GM18508 (cell line): ENCODE measurements at regions not wholly inside any gene's neighbourhood (a gene's known extent, or its start where the extent isn't known, plus 50 kb on each side); places are given as distances from the start of the nearest gene placed in this dataset.

Experiments used
- ATAC-seq: cut with Tn5 transposase; IDR thresholded peaks from one replicate; pipeline ENCODE4 v1.9.1; 2021; ENCODE audit warnings: moderate number of reproducible peaks; ENCODE audit not compliant: insufficient read depth, unreplicated experiment

DNA sequence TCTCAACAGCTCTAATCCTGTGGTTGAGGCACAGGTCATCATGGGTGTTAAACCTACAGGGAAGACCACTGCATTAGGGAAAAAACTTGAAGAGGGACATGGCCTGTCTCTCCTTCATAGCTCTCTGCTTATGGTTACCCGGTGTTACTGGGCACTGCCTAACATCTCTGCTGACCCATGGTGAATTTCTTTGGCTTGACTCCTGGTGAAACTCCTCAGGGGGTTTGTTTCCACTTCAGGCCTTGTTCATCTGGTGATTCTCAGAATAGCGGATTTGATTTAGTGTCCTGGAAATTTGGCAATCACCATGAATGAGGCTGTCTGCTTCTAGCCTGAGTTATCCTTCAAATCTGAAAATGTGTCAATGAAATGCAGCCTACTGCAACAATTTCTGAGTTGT, 114.4 kb downstream of the ZNF518B start:
- ATAC-seq = no peak

DNA sequence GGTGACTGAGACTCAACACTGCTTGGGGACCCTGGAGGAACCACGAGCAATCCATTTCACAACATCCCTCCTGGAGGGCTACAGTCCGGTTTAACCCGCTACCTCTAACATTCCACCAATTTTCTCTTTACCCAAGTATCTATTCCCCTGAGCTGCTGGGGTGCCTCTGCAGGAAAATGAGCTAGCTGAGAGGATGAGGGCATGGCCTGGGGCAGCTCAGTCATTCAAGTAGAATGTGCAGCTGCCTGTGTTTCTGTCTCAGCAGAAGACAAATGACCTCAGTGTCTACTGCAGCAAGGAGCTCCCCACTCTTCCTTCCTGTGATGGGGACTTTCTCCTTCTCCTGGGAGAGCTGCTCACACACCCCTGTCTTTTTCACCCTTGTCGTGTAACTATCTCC, 120.8 kb downstream of the ZNF518B start:
- ATAC-seq = no peak

DNA sequence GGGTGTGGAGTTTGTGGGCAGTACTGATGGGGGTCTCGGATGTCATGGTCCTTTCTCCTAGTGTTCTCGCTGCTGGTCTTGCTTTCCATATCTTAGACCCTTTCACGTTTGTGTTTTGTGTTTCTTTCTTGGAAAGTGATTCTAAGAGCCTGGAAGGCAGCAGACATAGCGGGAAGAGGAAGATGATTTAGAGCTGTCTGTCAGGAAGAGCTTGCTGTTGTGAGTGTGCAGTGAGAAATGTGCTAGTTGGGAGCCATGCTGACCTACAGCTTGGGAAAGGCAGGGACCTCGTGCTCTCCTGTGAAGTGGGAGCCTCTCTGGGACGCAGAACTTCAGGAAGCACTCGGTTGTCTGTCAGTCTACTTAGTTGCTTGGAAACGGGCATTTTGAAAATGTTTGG, 122.2 kb downstream of the ZNF518B start:
- ATAC-seq = no peak

DNA sequence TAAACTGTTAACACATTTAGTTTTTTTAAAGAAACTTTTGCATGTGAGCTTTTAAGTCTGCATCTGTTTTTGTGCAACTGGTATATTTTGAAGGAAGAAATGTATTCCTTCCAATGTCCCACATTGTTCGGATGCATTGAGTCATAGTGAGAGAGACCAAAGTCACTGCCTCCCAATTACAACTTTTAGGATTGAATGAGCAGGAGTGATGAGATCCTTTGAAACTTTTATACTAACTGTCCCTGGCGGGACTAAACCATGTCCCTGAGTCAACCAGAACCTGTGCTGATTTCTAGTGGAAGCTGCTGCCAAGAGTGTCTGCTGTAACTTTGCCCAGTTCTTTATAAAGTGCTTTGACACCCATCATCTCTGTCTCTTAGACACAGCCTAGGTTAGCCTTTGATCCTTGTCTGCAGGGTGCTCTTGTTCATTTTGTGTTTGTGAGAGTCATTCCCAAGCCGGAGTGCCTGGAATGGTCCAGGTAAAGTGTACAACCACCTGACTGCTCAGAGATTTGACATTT, 122.7 kb downstream of the ZNF518B start:
- no peak for ATAC-seq

DNA sequence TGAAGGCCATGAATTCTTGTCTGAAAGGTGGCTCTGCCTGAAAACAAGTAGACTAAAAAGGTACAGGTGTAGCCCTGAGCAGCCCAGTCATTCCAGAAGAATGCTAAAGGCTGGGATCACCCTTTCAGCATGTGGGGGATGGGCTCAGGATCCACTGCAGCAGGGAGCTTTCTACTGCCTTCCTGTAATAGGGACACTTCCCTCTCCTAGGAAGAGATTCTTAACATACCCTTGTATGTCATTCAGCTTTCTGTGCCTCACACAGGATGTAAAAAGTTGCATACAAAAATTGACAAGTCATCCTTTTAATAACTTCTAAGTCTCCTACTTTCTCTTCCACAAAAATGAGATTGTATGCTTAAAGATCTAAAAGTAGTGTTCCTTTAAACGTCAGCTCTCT, 123.3 kb downstream of the ZNF518B start:
- no peak for ATAC-seq

DNA sequence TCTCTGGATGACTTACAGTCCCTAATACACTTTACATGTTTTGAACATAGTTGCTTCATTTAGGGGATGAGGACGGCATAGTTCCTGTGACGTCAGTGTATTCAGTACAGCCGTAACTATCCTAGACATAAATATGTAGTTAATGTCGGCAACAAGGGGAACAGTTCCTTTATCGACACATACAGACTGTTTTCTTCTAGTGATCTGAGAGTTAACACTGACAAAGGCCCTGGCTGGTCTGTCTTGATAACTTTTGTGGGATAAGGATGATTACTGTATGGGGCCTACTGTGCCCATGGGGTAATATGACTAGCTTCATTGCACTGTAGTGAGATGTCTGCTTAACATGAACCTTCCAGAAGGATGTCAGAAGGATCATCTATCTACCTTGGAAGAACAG, 131.2 kb downstream of the ZNF518B start:
- ATAC-seq = no peak

DNA sequence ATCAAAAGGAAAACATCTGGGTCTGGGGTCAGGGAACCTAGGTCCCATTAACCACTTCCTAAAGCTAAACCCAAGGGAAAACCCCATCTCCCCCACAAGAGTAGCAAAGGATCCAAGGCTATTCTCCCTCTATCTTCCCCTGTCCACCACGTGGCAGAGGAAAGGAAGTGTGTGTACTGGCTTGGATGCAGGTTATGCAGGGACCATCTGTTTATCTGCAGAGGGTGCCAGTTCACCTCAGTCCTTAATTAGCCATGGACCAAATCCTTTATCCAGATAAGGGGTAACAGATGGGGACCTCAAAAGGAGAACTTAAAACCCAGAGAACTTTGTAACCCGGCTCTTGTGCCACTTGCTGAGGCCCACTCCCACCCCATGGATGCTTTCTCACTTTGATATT, 135.3 kb downstream of the ZNF518B start:
- ATAC-seq = no peak

DNA sequence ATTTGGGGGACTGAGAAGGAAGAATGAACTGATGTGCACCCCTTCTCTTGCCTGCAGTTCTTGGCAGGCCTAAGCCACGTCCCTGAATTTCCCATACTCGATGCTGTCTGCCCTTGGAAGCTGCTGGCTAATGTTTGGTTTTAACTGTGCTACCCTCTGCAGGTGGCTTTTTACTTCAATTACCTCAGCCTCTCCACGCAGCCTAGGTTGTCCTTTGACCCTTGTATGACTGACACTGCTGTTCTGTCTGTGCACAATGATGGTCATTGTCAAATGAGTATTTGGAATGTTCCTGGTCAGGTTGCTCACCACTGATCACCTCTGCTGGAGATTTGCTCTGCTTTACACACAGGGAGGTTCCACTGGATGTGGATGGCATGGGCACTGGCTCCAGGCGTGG, 137.1 kb downstream of the ZNF518B start:
- ATAC-seq = no peak

DNA sequence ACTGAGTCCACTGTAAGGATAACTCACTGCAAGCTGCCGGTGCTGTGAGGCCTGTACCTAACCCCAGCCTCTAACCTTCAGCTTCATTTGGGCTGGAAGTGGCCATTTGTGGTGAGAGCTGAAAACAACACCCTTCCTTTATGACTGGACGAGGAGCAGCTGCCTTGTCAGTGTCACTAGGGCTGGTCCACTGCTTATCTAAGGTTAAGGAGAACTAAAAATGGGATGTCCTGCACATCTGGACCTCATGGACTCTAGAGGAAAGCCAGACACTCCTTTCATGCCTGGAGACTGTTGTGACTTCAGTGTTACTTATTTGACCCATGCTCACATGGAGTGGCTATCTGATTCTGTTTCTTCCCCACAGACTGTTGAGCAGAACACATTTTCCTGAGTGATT, 139.9 kb downstream of the ZNF518B start:
- ATAC-seq = no peak

DNA sequence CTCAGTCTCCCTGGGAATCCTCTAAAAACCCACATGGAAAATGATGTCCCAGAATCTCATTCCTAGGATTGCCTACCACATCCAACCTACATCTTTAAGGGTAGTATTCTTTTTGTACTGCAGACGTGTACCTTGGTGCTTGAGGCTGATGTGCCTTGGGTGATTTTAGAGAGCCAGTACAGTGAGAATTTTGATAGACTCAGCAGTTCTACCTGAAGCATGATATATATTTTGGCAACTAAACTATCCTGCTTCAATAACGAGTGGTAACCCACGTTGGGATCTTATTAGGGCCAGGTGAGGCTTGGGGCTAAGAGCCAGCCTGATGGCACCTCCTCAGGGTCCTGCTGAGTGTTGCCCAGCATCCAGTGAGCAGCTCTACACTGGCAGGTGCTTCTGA, 140.4 kb downstream of the ZNF518B start:
- no peak for ATAC-seq

DNA sequence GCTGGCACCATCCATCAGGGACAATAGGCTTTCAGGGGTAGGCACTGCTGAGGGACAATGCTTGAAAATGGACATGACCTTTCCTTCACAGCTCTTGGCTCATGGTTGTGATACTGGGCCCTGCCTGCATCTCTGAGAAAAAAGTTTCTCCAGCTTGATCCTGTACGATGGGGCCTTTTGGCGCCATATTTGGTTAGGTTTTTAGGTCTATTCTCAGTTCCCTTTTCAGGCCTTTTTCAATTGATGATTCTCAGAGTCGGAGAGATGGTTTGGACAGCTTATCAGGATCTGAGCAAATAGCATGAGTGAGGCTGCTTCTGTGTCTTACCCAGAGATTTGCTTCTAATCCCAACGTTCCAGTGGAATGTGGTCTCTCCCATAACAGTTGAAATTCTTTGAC, 141.6 kb downstream of the ZNF518B start:
- no peak for ATAC-seq

DNA sequence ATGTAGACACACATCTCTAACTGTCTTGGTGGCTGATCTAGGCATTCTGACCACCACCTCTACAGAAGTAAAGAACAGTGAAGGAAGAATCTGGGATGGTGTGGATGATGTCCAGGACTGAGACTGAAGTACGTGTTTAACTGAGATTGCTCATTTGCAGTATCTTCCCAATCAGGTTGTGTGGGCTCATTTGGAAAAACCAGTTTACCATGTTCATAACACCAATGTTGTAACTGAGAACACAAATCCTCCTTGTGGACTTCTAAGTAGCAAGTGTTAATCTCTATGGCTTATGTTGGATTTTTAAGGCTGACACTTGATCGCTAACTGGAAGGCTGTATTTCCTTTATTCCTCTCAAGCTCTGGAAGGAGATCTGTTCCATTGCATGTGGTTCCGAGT, 144.7 kb downstream of the ZNF518B start:
- no peak for ATAC-seq

DNA sequence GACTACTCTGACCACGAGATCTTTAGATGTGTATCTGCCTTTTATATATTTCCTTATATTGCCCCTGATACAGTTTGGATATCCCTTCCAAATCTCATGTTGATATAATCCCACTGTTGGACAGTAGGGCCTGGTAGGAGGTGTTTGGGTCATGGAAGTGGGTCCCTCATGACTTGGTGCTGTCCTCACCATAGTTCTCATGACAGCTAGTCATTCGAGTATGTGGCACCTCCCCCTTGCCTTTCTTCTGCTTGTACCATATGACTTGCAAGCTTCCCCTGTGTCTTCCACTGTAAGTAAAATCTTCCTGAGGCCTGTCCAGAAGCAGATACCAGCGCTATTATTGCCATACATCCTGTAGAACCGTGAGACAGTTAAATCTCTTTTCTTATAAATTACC, 145.3 kb downstream of the ZNF518B start:
- ATAC-seq = no peak

DNA sequence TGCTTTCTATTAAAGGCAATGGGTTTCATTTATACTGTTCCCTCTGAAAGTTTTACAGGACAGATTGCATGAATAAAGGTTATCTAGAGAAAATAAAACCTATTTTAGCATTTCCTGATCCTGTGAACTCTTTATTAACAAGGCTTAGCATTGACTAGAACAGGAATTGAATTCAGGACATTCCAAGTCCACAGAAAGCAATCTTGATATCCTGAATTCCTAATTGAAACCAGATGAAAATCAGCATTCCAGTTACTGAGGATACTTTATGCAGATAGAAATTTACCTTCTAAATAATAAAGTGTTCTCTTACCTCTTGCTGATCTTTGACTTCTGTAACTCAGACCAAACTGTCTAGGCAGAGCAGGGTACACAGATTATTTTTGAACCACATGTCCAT, 151.4 kb downstream of the ZNF518B start:
- no peak for ATAC-seq

DNA sequence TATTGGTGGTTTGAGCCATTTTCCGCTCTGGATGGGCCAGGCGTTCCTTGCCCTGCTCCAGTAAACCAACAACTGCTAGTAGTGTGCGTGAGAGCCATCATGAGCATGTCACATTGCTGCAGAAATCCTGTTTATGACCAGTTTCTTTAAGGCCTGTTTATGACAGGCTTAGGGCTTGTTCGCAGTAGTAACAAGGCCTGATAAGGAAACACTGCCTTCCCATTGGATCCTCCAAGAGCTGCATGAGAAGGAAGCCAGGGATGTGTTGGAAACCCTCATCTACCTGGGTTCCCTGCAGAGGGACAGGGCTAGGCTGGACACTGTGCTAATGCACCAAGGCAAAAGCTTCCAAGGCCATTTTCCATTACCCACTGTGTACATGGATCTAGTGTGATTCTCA, 153.9 kb downstream of the ZNF518B start:
- ATAC-seq = no peak

DNA sequence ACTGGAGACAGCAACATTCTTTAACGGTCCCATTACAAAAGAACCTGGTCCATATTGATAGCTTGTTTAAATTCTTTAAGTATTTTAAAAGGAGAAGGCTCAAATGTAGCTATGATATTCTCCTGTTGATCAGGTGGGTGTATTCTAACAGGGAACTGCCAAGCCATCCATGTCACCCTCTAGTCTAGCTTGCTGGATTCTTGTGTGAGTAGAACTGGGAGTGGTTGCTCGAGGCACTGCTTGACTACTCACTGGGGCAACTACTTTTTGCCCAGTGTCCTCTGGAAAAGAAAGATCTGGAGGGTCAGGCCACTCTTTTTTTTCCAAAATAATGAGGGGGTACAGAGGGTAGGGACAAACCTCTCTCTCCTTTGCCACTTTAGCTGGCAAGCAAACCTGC, 155.1 kb downstream of the ZNF518B start:
- no peak for ATAC-seq

DNA sequence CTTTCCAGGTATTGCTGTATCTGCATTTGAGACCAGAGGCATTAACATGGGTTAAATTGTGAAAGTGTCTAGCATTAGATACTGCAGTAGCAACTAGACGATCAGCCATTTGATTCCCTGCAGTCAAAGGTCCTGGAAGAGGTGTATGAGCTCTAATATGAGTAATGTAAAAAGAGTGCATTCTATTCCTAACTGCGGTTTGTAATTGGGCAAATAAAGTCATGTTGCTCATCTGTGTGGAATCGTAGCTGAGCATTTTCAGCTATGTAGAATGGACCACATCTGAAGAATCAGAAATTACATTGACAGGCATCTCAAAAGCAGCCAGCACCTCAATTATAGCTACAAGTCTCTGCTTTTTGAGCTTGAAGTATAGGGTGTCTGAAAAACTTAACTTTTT, 157.6 kb downstream of the ZNF518B start:
- ATAC-seq = no peak

DNA sequence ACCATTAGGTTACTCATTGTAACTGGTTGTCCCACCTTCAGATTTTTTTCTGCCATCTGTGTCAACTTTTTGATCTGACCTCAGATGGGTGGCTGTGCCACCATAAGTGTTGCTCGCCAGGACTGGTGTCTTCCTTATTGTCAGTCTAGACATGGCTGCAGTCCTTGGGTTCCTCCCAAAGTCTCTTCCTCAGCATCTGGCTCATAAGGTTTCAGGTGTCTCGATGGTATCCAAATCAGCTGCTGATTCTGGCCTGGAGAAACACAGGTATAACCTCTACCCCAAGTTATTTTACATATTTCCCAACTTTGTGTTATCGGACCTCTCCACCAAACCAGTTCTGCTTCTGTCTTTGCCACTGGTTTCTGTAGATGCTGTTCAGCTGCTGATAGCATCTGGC, 158.5 kb downstream of the ZNF518B start:
- no peak for ATAC-seq

DNA sequence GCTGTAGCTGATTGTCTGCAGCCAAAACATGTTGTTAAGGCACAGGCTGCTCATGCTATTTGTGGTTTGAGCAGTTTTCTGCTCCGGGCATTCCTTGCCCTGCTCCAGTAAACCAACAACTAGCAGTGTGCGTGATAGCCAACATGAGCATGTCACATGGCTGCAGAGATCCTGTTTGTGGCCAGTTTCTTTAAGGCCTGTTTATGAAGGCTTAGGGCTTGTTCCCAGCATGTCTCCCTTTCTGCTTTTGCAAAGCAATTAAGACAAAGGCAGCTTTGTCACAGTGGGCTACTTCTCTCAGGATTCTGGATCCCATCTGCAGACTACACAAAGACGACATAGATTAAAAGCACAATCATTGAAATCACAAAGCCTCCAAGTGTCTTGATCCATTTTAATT, 160.5 kb downstream of the ZNF518B start:
- ATAC-seq = no peak

DNA sequence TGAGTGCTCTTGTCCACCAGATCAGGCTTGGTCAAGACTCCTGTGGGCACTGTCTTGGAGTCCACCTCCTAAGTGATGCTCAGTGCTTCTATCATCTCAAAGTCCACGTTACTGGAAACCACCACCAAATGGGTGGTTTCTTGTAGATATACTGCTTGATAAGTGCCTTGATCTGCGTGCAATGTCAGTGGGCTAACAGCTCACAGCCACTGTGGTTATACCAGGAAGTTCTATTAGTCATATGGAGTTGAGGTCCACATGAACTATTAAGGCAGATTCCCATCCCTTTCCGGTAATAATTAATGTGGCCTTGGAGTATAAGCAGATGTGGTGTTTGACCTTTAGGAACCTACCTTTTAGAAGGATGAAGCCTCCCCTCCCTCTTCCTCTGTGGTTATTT, 161.9 kb downstream of the ZNF518B start:
- no peak for ATAC-seq

DNA sequence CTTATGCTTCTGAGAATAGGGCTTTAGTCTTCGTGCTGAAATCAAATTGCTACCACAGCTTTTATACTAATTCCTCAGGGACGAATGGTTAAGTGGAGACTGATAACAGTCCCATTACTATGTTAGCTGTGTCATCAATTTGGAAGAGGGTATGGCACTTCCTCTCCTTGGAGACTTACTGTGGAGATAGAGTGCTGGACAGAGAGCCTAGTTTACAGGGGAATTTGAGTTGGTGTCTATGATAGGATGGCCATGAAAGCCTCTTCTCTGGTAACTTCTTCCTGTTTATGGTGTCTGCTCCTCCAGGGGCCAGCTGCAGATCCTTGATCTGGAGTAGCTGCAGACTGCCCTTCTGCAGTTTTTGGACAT, 167.7 kb downstream of the ZNF518B start:
- ATAC-seq = no peak

DNA sequence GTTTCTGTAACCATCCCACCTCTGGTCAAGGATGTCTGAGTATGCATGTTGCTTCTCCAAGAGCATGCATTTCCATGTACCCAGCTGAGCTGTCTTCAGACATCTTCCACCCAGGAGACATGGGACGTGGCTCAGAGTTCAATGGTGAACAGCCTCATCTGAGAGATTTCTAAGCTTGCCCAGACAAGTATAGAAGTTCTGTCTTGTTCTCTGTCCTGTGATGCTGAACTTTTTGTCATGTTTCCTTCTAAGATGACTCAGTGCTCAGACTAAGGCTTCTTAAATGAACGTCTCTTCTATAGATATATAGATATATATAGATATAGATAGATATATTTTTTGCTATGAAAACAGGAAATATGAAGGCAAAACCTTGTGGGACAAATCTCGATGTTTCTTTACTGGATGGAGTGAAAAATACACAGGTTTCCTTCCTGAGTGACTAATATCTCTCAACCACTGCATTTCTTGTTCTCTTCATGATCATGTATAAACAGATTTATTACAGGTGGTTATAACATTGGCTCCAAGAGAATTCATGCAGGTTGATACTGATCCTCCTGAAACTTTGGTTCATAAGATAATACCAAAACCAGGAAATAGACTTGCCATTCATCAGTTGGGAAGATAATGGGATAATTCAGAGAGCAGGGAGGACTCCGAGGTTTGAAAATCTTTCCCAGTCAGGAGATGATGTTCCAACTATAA, 168.2 kb downstream of the ZNF518B start:
- ATAC-seq = no peak

DNA sequence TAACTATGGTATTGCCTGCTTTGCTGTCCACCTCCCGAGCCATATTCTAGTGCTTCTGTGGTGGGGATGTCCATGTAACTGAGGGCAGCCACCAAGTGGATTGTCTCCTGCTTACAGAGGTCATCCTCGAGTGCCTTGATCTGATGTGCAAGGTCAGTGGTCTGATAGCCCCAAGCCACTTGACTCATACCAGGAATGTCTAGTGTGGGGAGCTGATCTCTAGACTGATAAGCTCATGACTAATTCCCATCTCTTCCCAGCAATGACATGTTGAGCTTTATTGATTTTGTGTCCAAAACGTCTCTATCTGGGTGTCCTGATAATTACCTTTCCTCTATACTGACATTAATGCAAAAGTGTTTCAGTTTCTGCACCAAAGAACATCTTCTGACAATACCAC, 168.4 kb upstream of the WDR1 start:
- no peak for ATAC-seq
